Upper lobe of left lung (tissue), 6 donors: ENCODE measurements at regions not wholly inside any gene's neighbourhood (a gene's known extent, or its start where the extent isn't known, plus 50 kb on each side); places are given as distances from the start of the nearest gene placed in this dataset.

Experiments
- ATAC-seq, 2 donors: fragments of 200-7000 bp; cut with Tn5 transposase; one replicate each; pipeline ENCODE4 v1.9.1; 2022; ENCODE audit warnings: mild to moderate bottlenecking in 2 of 2, moderate library complexity in 2 of 2; ENCODE audit not compliant: low FRiP score in 2 of 2
- DNase-seq, 2 donors: peaks; one replicate each; pipeline ENCODE4 v3.0.0-alpha.2; 2019 to 2020
- H3K27ac ChIP-seq, 4 donors: fragments of 200-600 bp; sonication (generic); one replicate each; pipeline ENCODE4 v1.5.1; 2016 to 2019
- H3K27me3 ChIP-seq, 4 donors: fragments of 200-600 bp; sonication (generic); one replicate each; pipeline ENCODE4 v1.5.1; 2017 to 2019
- H3K36me3 ChIP-seq, 4 donors: fragments of 200-600 bp; sonication (generic); one replicate each; pipeline ENCODE4 v1.5.1; 2016 to 2019
- H3K4me1 ChIP-seq, 4 donors: fragments of 200-600 bp; sonication (generic); one replicate each; pipeline ENCODE4 v1.5.1; 2018 to 2019
- H3K4me3 ChIP-seq, 4 donors: fragments of 200-600 bp; sonication (generic); one replicate each; pipeline ENCODE4 v1.5.1; 2017 to 2019; ENCODE audit warnings: mild to moderate bottlenecking in 2 of 4, moderate library complexity in 1 of 4
- H3K9me3 ChIP-seq, 4 donors: fragments of 200-600 bp; sonication (generic); one replicate each; pipeline ENCODE4 v1.5.1; 2018 to 2019
- EP300 ChIP-seq, 4 donors: sonication (generic); formaldehyde crosslinking; IDR thresholded peaks; one replicate each; pipeline ENCODE4 v1.5.1; 2017; ENCODE audit warnings: antibody characterized with exemption in 4 of 4, control low read depth in 2 of 4
- POLR2A ChIP-seq, 4 donors: fragments of 450-650 bp; IDR thresholded peaks; one replicate each; pipeline ENCODE4 v1.5.1; 2016 to 2017; ENCODE audit warnings: antibody characterized with exemption in 4 of 4, mild to moderate bottlenecking in 2 of 4
- POLR2AphosphoS5 ChIP-seq, 2 donors: sonication (generic); formaldehyde crosslinking; IDR thresholded peaks; one replicate each; pipeline ENCODE4 v1.5.1; 2017; ENCODE audit warnings: antibody characterized with exemption in 2 of 2
- WGBS, 2 donors: methylation state at CpG; one replicate each; pipeline ENCODE4 v1.1.5; 2017 to 2018; 5-methylcytosine and 5-hydroxymethylcytosine counted together
- TF ChIP-seq, protein P1 (sequence below), 6 experiments: fragments of 450-650 bp in 4 of 6; fragments of 200-600 bp in 2 of 6; sonication (generic) in 2 of 6; IDR thresholded peaks; one replicate each; pipeline ENCODE4 v1.5.1; 2016 to 2019; ENCODE audit warnings: antibody characterized with exemption in 6 of 6
- donor health status: DM: no; HTN: no; CAD: no; lungs with moderate emphysema.
- donor health status: DM: no; HTN: yes; CAD: no; lungs with severe emphysema.

DNA sequence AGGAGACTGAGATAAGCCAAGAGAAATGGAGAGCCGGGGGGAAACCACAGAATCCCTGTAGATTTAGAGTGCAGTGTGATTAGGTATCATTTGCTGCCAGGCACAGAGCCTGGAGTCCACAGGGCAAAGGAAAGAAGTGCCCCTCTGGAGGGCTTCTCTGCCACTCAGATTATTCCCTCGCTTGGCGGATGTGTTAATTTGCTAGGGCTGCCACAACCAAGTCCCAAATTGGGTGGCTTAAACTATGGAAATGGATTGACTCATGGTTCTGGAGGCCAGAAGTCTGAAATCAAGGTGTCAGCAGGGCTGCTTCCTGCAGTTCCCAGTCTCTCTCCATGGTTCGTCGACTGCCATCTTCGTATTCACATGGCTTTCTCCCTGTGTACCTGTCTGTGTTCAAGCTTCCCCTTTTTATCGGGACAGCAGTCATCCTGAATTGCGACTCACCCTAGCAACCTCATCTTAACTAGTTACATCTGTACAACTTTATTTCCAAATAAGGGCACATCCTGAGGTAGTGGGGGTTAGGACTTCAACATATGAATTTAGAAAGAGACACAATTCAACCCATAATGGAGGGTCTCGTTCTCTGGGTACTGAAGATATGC, 122.2 kb downstream of the ANKRD60 start:
- no peak for DNase-seq
- Histone ChIP-seq H3K27me3 (no peaks in the 10 kb centered on the region), H3K4me1 (no peaks in the 10 kb centered on the region), H3K9me3 (peaks cover 0 to 4% (median 0%) of the 10 kb centered on the region in 4 donors), H3K27ac (no peak overlapping the region), H3K4me3 (no peak overlapping the region), H3K36me3 (no peaks in the 10 kb centered on the region)
- no peak for TF ChIP-seq POLR2A (IDR thresholded peaks at IDR 0.05)
- TF ChIP-seq, protein P1, sequence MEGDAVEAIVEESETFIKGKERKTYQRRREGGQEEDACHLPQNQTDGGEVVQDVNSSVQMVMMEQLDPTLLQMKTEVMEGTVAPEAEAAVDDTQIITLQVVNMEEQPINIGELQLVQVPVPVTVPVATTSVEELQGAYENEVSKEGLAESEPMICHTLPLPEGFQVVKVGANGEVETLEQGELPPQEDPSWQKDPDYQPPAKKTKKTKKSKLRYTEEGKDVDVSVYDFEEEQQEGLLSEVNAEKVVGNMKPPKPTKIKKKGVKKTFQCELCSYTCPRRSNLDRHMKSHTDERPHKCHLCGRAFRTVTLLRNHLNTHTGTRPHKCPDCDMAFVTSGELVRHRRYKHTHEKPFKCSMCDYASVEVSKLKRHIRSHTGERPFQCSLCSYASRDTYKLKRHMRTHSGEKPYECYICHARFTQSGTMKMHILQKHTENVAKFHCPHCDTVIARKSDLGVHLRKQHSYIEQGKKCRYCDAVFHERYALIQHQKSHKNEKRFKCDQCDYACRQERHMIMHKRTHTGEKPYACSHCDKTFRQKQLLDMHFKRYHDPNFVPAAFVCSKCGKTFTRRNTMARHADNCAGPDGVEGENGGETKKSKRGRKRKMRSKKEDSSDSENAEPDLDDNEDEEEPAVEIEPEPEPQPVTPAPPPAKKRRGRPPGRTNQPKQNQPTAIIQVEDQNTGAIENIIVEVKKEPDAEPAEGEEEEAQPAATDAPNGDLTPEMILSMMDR (IDR thresholded peaks at IDR 0.05): no peak
- TF ChIP-seq POLR2AphosphoS5 (IDR thresholded peaks at IDR 0.05): no peak
- no peak for TF ChIP-seq EP300 (IDR thresholded peaks at IDR 0.05)
- WGBS, 2 donors: 82 to 88% methylated on average over 9 of the region's 9 CpGs
- no peak for ATAC-seq

- Histone ChIP-seq H3K4me3 (no peak overlapping the region), H3K9me3 (no peaks in the 10 kb centered on the region), H3K27me3 (no peaks in the 10 kb centered on the region), H3K27ac (no peak overlapping the region), H3K4me1 (no peaks in the 10 kb centered on the region), H3K36me3 (no peaks in the 10 kb centered on the region)
- TF ChIP-seq, protein P1 (IDR thresholded peaks at IDR 0.05): no peak
- TF ChIP-seq EP300 (IDR thresholded peaks at IDR 0.05) (no peak), POLR2A (IDR thresholded peaks at IDR 0.05) (no peak), POLR2AphosphoS5 (IDR thresholded peaks at IDR 0.05) (no peak)
- no peak for ATAC-seq
- 85 to 92% methylated on average over 8 of the region's 8 CpGs for WGBS, 2 donors
- DNase-seq: no peak
Measured at GRCh38 chr20:58103961-58104360, 124.5 kb downstream of the ANKRD60 start.

DNA sequence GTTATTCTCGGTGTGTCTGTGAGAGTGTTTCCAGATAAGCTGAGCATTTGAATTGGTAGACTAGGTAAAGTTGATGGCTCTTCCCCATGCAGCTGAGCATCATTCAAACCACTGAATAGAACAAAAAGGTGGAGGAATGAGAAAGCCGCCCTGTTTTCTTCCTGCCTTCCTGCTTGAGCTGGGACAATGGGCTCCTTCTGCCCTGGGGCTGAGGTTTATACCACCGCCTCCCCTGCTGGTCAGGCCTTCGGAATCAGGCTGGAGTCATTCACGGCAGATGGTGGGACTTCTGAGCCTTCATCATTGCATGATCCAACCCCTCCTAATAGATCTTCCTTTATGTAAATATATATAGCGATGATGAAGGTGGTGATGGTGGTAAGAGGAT, 124.9 kb downstream of the ANKRD60 start:
- WGBS, 2 donors: 91 to 97% methylated on average over 6 of the region's 6 CpGs
- no peaks in the 10 kb centered on the region for H3K4me1 ChIP-seq
- ATAC-seq (no peak), DNase-seq (no peak)
- H3K27me3 ChIP-seq: no peaks in the 10 kb centered on the region
- H3K4me3 ChIP-seq: no peak overlapping the region
- no peaks in the 10 kb centered on the region for H3K9me3 ChIP-seq
- no peak for TF ChIP-seq POLR2A (IDR thresholded peaks at IDR 0.05)
- TF ChIP-seq EP300 (IDR thresholded peaks at IDR 0.05): no peak
- TF ChIP-seq, protein P1 (IDR thresholded peaks at IDR 0.05): no peak
- TF ChIP-seq POLR2AphosphoS5 (IDR thresholded peaks at IDR 0.05): no peak
- H3K36me3 ChIP-seq: no peaks in the 10 kb centered on the region
- no peak overlapping the region for H3K27ac ChIP-seq

GRCh38 chr20:58102744-58103516, 125.5 kb downstream of the ANKRD60 start:
- DNase-seq (no peak), ATAC-seq (peak in 1 of 2 donors; percentile 38)
- Histone ChIP-seq H3K9me3 (no peaks in the 10 kb centered on the region), H3K27me3 (no peaks in the 10 kb centered on the region), H3K27ac (no peak overlapping the region), H3K36me3 (no peaks in the 10 kb centered on the region), H3K4me1 (no peaks in the 10 kb centered on the region), H3K4me3 (no peak overlapping the region)
- WGBS, 2 donors: 79% methylated on average over 7 of the region's 7 CpGs
- TF ChIP-seq EP300 (IDR thresholded peaks at IDR 0.05) (no peak), POLR2AphosphoS5 (IDR thresholded peaks at IDR 0.05) (no peak), POLR2A (IDR thresholded peaks at IDR 0.05) (no peak)
- TF ChIP-seq, protein P1 (IDR thresholded peaks at IDR 0.05): no peak
